C4-2B (cell line): ENCODE measurements at regions not wholly inside any gene's neighbourhood (a gene's known extent, or its start where the extent isn't known, plus 50 kb on each side); places are given as distances from the start of the nearest gene placed in this dataset.

ENCODE experiments used
- CTCF ChIP-seq: fragments of 450-650 bp; conservative IDR thresholded peaks from 2 replicates; pipeline ENCODE4 v1.5.1; 2017; ENCODE audit warnings: mild to moderate bottlenecking
- ZFX ChIP-seq: fragments of 450-650 bp; IDR thresholded peaks from 2 replicates; pipeline ENCODE4 v1.6.1; 2017

- TF ChIP-seq CTCF (peak; percentile 13; the same call in 1 of the 2 replicates), ZFX (no peak)
Observed at GRCh38 chr4:112063260-112063659, 82.0 kb upstream of the FAM241A start.
